UCSD-AML1 (cell line): ENCODE measurements at regions not wholly inside any gene's neighbourhood (a gene's known extent, or its start where the extent isn't known, plus 50 kb on each side); places are given as distances from the start of the nearest gene placed in this dataset.

Source experiments
- DNase-seq: peaks from one replicate; lab custom pipeline; 2025; ENCODE audit not compliant: unreplicated experiment; lab: John Stamatoyannopoulos, UW

DNA sequence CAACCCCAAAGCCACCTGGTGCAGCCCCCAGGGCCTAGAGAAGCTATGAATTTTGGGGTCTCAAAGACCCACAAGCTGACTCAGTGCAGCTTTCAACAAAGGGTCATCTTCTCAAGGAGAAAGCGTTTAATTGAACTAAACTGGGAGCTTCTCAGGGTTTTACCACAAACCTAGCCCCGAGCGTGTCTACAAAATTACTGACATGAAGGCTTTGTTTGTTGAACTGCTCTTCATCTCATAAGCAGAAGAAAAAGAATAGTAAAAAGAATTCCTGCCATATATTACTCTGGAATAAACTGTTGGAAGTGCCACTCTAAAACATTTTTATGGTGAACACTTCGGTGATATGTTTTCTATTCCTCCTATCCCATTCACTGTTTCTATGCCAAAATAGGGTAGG, 50.8 kb upstream of the INCENP start:
- no peak for DNase-seq

DNA sequence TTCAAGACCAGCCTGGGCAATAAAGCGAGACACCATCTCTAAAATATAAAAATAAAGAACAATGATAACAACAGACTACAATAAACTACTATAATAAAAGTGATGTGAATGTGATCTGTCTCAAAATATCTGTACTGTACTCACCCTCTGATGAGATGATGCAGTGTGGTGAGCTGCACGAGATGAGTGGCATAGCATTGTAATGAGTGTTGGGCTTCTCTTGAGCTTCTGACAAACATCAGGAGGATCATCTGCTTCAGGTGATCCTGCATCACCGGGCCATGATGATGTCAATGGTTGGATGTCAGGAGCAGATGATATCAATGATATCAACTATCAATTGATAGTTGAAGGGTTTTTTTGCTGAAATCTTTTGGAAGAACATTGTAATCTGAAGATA, 52.4 kb upstream of the INCENP start:
- DNase-seq = no peak

DNA sequence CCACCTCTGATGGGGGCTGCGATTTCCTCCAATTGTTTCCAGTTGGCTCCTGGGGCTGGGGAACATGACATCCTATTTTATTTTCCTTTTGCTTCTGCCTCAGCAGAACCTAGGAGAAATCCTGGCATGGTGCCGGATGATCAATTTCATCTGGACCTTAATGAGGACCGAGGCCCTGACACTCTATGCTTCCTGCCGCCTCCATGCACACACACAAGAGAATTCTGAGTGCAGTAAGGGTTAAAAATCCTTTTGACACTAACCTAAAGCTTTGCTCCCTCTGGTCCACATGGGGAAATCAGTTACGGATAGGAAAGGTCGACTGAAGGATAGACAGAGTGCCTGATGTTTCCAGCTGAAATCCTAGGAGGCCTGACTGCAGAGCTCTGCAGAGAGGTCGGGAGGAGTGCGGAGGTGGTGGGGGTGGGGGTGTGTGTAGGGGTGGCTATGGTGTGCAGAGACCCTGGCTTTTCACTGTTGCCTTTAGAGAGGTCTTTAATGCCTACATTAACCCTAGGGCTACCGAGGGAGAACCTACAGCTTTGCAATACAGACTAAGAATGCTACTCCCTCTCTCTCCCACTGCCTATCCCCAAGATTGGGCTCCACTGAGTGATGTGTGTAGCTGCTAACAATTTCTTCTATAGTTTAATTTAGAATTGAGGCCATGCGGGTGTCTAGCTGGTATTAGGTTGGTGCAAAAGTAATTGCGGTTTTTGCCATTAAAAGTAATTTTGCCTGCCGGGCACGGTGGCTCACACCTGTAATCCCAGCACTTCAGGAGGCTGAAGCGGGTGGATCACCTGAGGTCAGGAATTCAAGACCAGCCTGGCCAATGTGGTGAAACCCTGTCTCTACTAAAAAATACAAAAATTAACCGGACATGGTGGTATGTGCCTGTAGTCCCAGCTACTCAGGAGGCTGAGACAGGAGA, 53.6 kb upstream of the INCENP start:
- no peak for DNase-seq

DNA sequence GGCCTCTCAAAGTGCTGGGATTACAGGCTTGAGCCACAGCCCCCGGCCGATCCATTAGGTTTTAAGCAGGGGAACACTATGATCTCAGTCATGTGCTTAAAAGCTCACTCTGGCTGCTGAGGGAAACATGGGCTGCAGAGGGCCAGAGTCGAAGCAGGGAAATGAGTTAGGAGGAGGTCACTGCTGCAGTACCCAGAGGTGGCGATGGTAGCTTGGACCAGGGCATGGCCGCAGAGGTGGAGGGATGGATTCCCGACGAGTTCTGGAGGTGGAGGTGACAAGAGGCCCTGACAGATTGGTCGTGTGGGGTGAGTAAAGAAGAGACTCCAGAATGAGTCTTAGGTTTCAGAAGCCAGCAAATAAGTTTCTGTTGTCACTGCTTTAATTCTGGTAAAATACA, 54.4 kb upstream of the INCENP start:
- DNase-seq = no peak

DNA sequence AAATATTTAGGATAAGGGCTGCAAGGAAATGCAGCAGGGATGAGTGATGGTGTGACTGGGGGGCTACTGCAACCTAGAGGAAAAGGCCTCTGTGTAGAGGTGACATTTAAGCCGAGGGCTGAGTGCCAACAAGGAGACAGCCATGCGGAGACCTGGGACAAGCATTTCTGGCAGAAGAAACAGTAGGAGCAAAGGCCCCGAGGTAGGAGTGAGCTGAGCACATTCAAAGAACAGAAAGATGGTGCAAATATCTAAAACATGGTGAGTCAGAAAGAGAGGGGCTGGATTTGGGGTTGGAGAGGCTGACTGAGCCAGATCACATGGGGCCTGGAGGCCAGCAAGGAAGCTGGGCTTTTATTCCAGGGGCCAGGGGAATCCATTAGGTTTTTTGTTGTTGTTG, 55.1 kb upstream of the INCENP start:
- DNase-seq = no peak

DNA sequence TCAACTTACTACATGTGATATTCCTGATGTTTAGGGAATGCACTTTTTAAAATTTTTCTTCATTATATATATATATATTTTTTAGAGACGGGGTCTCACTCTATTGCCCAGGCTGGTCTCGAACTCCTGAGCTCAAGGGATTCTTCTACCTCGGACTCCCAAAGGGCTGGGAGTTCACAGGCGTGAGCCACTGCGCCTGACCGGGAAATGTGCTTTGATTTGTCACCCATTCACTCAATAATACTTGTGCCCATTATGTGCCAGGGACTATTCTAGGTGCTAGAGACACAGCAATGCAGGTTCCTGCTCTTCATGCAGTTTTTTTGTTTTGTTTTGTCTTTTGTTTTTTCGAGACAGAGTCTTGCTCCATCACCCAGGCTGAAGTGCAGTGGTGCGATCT, 56.1 kb upstream of the INCENP start:
- no peak for DNase-seq

DNA sequence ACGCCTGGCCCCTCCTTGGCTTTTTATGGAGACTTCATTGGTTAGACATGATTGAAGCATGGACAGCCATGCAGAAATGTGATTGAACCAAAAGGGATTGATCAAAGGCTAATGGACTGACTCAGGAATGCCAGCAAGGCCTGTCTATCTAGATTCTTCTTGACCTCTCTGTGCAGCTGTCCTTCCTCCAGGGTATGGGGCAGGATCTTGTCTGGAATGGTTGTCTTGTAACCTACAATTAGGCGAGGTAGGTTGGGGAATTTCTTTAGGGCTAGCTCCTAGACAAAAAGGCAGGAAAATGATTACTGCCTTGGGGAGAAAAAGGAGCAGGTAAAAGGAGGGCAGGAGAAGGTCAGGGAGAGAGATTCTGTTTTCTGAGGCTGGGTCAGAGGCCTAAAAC, 59.6 kb upstream of the INCENP start:
- no peak for DNase-seq

DNA sequence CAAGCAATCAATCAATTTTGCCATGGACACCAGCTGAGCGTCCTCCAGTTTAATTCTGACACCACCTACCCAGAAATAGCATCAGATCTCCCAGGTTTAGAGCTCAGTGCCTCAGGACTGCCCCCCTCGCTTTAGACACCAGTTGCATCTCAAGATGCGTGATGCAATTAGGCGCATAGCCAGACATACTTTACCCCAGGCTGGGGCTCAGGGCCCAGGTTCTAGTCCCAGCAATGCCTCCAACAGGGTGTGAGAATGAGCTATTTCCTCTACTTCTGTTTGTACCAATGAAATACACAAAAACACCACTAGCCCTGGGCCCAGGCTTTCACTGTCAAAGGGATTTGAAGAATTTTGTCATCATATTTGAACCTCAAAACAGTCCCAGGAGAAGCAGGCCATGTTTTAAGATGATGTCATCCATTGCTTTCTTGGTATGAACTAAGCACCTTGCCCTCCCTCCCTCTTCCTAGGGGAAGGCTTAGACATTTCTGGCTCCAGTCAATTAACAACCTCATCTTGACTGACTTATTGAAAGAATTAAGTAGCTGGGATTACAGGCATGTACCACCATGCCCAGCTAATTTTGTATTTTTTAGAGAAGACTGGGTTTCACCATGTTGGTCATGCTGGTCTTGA, 61.5 kb upstream of the INCENP start:
- DNase-seq = no peak

DNA sequence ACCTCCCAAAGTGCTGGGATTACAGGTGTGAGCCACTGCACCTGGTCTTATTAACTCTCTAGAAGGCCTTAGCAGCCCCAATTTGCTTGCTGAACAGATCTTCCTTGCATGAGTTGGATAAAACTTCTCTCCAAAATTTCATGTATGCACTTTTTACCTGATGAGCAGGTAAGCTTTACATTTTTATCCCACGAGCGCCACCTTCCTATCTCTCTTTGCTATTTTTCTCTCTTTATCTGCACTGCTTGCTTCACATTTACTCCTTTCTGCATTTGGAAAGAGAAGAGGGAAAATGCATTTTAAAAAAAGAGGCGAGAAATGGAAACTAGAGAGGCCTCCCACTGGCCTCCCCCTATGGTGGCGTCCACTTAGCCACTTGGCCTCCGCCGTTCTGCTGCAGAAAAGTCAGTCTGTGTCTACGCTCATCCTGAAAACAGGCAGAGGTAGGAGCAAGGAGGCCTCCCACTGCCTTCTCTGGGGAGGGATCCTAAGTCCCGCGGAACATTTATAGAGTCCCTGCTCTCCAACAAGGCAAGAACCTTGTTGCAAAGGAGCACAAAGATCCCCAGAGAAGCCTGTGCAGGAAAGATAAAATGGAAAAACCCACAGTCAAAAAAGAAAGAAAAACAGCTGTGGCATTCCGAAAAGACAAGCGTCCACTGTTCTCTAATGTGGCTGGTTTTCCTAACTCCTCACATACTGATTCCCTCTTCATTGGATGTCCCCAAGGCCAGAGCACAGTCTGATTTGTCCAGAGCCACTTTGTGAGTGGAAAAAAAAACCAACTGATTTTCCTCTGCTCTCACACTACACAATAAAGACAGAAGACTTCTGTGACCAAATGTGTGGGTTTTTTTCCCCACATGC, 62.2 kb upstream of the INCENP start:
- no peak for DNase-seq

DNA sequence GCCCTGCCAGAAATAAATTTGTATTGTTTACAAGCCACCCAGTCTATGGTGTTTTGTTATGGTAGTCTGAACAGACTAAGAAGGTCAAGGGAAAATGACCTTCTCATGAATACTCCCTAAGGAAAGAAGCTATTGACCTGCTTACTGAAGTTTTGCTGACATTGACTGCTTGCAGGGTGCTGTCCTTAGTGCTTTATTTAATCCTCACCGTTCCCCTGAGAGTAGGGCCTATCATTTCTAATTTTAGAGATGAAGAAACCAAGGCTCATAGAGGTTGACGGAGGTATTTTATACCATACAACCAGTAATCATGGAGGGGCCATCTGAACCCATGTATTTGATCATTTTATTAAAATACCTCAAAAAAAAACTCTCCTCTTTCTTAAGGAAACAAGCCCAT, 66.7 kb upstream of the INCENP start:
- no peak for DNase-seq

DNA sequence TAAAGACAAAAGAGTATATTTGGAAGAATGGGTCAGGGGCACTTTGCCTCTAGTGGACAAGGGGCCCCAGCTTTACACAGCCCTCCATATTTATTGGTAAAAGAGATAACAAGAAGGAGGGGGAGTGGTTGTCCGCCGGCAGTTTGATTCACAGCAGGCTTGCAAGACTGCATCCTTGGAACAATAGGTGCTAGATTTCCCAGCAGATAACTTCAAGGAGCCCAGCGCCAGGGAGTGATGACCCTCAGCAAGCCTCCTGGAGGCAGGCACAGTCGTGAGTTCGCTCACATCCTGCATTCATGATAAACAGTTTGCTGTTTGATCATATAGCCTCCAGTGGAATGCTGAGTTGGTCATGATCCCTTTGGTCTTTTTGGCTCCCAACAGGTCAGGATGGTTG, 67.8 kb upstream of the INCENP start:
- DNase-seq = no peak

DNA sequence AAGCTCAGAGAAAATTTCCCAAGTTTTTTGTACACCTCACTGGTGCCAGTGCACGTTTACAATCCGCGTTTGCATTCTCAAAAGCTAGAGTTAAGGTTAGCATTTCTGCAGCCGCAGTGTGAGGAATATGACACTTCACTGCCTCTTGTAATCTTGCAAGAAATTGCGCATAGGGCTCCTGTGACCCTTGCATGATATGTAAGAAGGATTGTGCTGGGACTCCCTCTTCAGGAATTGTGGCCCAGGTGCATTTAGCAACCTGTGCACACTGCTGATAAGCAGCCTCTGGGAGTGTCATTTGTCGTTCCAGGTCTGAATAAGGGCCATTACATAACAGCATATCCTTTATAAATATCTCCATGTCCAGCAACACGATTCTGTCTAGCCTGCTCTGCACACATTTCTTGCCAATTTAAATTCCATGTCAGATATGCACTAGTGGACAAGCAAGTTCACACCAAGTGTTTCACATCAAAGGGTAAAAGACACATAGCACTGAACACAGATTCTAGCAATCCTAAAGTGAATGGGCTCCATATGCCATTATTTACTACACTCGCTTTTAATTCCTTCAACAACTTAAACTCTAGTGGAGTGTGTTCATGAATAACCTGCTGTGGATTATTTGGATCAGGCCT, 69.2 kb upstream of the INCENP start:
- peak; percentile 24 for DNase-seq

DNA sequence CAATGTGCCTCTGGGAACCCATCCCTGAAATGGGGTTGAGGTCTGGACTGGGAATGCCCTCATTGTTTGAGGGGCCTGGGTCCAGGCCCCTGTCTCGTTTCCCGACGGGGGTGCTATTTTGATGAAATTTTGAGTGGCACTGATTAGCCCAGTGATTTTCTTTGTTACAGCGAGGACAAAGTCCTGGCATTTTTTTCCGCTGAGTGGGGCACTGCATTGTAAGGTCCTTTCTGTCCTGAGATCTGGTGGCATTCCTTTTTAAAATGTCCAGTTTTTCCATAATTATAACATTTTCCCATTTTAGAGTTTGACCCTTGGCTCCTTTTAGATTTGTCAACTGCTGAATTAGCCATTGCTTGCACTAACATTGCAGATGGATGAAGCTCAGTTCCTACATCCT, 69.7 kb upstream of the INCENP start:
- no peak for DNase-seq

DNA sequence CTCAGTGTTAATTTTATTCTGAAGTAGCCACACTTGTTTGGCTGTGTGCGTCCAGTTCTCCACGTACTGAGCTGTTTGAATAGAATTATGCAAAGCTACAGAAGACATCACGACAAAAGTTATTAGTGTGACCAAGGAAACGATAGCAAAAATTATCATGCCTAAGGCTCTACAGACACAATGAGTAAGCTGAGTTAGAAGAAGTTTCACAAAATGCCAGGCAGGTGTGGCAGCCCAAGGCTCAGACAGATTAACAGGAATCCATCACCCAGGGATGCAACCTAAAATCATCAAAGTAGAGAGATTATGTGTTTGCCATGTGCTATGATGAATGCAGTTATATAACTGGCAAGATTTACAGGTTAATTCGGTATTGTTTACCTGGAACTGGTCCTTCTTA, 73.1 kb upstream of the INCENP start:
- DNase-seq = no peak

DNA sequence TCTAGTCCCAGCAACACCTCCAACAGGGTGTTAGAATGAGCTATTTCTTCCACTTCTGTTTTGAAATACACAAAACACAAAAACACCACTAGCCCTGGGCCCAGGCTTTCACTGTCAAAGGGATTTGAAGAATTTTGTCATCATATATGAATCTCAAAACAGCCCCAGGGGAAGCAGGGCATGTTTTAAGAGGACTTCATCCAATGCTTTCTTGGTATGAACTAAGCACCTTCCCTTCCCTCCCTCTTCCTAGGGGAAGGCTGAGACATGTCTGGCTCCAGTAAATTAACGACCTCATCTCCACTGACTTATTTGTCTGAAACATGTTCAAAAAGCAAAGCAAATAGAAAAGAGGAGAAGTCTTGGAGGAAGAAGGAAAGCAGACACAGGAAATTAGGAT, 75.7 kb upstream of the INCENP start:
- DNase-seq = no peak

DNA sequence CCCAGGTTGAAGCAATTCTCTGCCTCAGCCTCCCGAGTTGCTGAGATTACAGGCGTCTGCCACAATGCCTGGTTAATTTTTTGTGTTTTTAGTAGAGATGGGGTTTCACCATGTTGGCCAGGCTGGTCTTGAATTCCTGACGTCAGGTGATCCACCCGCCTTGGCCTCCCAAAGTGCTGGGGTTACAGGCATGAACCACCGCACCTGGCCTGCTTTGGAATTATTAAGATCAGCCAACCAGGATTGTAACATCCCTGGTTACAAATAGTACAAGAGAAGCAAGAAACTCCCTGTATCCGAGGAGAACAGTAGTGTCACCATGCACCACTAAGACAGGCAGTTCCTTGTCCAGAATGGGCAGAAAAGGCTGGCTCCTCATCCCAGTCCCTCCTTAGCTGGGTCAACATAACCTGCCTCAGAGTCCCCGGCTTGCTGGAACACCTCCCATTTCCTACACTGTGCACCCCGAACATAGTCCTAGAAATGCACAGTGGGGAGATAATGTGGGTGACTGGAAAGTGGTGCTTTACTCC, 77.2 kb upstream of the INCENP start:
- DNase-seq = no peak

DNA sequence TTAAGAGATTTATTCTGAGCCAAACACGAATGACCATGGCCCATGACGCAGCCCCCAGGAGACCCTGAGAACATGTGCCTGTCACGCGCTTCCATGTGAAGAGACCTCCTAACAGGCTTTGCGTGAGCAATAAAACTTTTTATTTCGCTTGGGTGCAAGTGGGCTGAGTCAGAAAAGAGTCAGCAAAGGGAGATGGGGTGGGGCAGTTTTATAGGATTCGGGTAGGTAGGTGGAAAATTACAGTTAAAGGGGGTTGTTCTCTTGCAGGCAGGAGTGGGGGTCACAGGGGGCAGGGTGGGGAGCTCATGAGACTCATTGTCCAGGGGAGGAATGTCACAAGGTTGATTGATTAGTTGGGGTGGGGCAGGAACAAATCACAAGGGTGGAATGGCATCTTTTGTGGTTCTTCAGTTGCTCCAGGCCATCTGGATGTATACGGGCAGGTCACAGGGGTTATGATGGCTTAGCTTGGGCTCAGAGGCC, 77.2 kb upstream of the FTH1 start:
- no peak for DNase-seq

DNA sequence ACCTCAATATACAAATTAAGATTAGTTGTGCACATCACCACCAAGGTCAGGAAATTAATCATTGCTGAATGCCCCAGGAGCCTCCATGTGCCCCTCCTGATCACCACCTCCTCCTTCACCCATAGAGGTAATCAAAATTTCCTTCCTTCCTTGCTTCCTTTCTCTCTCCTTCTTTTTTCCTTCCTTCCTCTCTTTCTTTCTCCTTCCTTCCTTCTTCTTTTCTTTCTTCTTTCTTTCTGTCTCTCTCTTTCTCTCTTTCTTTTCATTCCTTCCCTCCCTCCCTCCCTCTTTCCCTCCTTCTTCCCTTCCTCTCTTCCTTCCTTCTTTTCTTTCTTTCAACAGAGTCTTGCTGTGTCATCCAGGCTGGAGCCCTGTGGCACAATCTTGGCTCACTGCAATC, 67.9 kb upstream of the FTH1 start:
- no peak for DNase-seq

DNA sequence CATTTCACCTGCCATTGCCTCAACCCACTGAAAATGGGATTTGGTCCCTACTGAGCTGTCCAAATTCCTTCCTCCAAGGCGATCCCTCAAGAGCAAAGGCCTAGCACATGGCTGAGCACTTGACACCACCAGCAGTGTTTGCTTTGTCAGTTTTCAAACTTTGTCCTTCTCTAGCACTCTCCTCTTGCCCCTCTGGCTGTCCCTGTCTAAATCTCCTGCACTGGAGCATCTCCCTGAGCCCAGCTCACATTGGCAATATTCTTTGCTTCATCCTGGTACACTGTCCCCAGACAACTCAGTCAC, 66.6 kb upstream of the FTH1 start:
- no peak for DNase-seq

DNA sequence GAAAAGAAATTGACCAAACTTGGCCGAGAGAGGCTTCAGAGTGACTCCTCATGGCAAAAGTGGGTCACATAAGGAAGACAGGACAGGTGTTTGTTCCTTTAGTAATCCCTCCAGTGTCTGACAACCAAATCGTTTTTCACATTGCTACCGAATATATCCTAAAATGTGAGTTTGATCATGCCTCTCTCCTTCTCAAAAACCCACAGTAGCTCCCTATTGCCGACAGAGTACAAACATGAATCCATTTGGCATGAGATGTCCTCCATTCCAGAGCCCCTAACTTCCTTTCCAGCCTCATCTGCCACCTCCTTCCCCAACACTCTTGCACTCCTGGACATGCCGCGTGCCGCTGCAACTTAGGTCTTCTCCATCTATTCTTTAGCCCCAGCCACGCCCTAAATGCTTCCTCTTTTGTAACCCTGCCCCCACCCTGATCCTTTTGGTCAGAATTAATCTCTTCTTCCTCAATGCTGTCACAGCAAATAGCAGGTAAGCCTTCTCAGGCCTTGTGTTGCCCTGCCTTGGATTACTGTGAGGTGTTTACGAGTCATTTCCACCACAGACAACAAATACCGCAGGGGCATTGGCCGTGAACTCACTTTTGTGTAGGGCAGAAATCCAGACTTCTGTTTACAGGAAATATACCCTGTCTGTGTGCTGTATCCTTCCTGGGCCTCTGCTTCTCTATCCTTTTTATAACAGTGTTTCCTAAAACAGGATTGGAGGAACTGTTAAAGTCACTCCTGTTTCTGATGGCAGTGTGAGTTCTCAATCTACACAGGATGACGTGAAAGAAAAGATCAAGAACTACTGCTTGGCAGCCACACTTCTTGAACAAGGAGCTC, 66.0 kb upstream of the FTH1 start:
- DNase-seq = no peak
